Osteocyte (in vitro differentiated cells): ENCODE measurements at regions not wholly inside any gene's neighbourhood (a gene's known extent, or its start where the extent isn't known, plus 50 kb on each side); places are given as distances from the start of the nearest gene placed in this dataset.

Source experiments
- DNase-seq: peaks from one replicate; pipeline ENCODE4 v3.0.0; 2021; ENCODE audit warnings: mixed read lengths; ENCODE audit not compliant: unreplicated experiment; ENCODE audit errors: extremely low spot score
- H3K27ac Mint-ChIP-seq: one replicate; pipeline ENCODE4 v1.8.0; 2021; ENCODE audit warnings: mild to moderate bottlenecking, mixed read lengths; ENCODE audit not compliant: unreplicated experiment
- H3K27me3 Mint-ChIP-seq: one replicate; pipeline ENCODE4 v1.8.0; 2021; ENCODE audit warnings: mixed read lengths; ENCODE audit not compliant: unreplicated experiment
- H3K36me3 Mint-ChIP-seq: one replicate; pipeline ENCODE4 v1.8.0; 2021; ENCODE audit warnings: mixed read lengths; ENCODE audit not compliant: unreplicated experiment
- H3K4me1 Mint-ChIP-seq: one replicate; pipeline ENCODE4 v1.8.0; 2021; ENCODE audit warnings: mixed read lengths; ENCODE audit not compliant: unreplicated experiment
- H3K4me3 Mint-ChIP-seq: one replicate; pipeline ENCODE4 v1.8.0; 2021; ENCODE audit warnings: mild to moderate bottlenecking, moderate library complexity, mixed read lengths; ENCODE audit not compliant: unreplicated experiment
- H3K9me3 Mint-ChIP-seq: one replicate; pipeline ENCODE4 v1.8.0; 2021; ENCODE audit warnings: mixed read lengths; ENCODE audit not compliant: unreplicated experiment
- CTCF ChIP-seq: fragments of 200-600 bp; sonication (generic); IDR thresholded peaks from 2 replicates; pipeline ENCODE4 v1.5.0; 2021; ENCODE audit warnings: antibody characterized with exemption, mild to moderate bottlenecking, moderate library complexity

DNA sequence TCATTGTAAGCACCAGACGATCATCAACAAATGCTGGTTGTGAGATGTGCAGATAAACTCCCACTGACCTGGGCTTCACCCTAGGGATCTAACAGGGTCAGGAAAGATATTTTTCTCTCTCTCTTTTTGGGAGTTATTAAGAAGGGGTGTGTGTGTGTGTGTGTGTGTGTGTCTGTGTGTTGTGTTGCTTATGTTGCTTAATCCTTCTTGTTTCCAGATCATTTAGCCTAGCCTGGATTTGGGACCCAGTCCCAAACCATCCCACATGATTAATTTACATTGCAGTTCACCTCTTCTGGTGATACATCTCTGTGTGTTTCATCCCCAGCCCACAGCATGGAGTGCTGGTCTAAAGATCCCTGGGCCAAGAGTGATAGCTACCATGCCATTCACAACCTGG lies 122.8 kb upstream of the IPO9 start:
- Mint-ChIP-seq H3K36me3 (no peaks in the 10 kb centered on the region), H3K4me1 (peaks cover 65% of the 10 kb centered on the region), H3K9me3 (no peaks in the 10 kb centered on the region), H3K27ac (no peak overlapping the region), H3K4me3 (no peak overlapping the region), H3K27me3 (no peaks in the 10 kb centered on the region)
- DNase-seq: no peak
- no peak for TF ChIP-seq CTCF

- Mint-ChIP-seq H3K27ac (no peak overlapping the region), H3K4me3 (no peak overlapping the region), H3K4me1 (peaks cover 73% of the 10 kb centered on the region), H3K27me3 (no peaks in the 10 kb centered on the region), H3K9me3 (no peaks in the 10 kb centered on the region), H3K36me3 (no peaks in the 10 kb centered on the region)
- TF ChIP-seq CTCF: no peak
- no peak for DNase-seq
Measured at GRCh38 chr1:201707027-201707426, 121.9 kb upstream of the IPO9 start.

DNA sequence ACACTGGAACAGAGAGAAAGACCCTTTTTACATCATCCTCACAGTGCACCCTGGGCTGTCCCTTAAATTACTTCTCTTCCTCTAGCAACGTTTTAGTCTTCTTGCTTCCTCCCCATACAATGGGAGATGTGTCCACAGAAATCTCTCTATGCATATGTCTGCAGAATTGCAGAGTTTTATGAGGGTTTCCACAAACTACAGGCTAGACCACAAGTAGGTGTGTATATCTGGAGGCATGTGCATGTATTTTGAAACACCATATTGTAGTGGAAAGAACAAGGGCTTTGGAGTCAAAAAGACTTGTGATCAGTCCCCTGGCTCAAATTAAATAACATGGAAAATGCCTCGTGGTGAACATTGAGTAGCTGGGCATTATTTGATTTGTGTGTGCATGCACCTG lies 121.3 kb upstream of the IPO9 start:
- no peak for DNase-seq
- Mint-ChIP-seq H3K36me3 (no peaks in the 10 kb centered on the region), H3K4me1 (peaks cover 77% of the 10 kb centered on the region)

GRCh38 chr1:201708085-201708512 lies 120.9 kb upstream of the IPO9 start:
- Mint-ChIP-seq H3K9me3 (no peaks in the 10 kb centered on the region), H3K36me3 (no peaks in the 10 kb centered on the region), H3K27me3 (no peaks in the 10 kb centered on the region), H3K4me3 (no peak overlapping the region), H3K4me1 (peaks cover 77% of the 10 kb centered on the region), H3K27ac (peak overlapping the region; percentile 100)
- DNase-seq: no peak
- TF ChIP-seq CTCF: no peak

More for the DNA sequence above, 121.3 kb upstream of the IPO9 start:
- peak overlapping the region; percentile 100 for H3K27ac Mint-ChIP-seq
- H3K27me3 Mint-ChIP-seq: no peaks in the 10 kb centered on the region
- H3K4me3 Mint-ChIP-seq: no peak overlapping the region
- H3K9me3 Mint-ChIP-seq: no peaks in the 10 kb centered on the region
- no peak for TF ChIP-seq CTCF

GRCh38 chr1:201708691-201709090 lies 120.3 kb upstream of the IPO9 start:
- no peaks in the 10 kb centered on the region for H3K27me3 Mint-ChIP-seq
- H3K27ac Mint-ChIP-seq: peak overlapping the region; percentile 100
- no peaks in the 10 kb centered on the region for H3K9me3 Mint-ChIP-seq
- no peak overlapping the region for H3K4me3 Mint-ChIP-seq
- DNase-seq: no peak
- H3K4me1 Mint-ChIP-seq: peaks cover 77% of the 10 kb centered on the region
- no peak for TF ChIP-seq CTCF
- no peaks in the 10 kb centered on the region for H3K36me3 Mint-ChIP-seq
